MM.1S (cell line): ENCODE measurements at regions not wholly inside any gene's neighbourhood (a gene's known extent, or its start where the extent isn't known, plus 50 kb on each side); places are given as distances from the start of the nearest gene placed in this dataset.

Source experiments
- CTCF ChIP-seq: fragments of 300-600 bp; sonication (generic); IDR thresholded peaks from 2 replicates; pipeline ENCODE4 v1.5.1; 2016; ENCODE audit warnings: antibody characterized with exemption, low read length, mixed read lengths
- EZH2phosphoT487 ChIP-seq: fragments of 300-600 bp; sonication (generic); IDR thresholded peaks from 2 replicates; pipeline ENCODE4 v1.6.1; 2018; ENCODE audit warnings: antibody characterized with exemption, low read length

- TF ChIP-seq CTCF (no peak), EZH2phosphoT487 (no peak)
Measured at GRCh38 chr7:42758124-42758523, 153.7 kb downstream of the C7orf25 start.
